Endothelial cell of umbilical vein (primary cell): ENCODE measurements at regions not wholly inside any gene's neighbourhood (a gene's known extent, or its start where the extent isn't known, plus 50 kb on each side); places are given as distances from the start of the nearest gene placed in this dataset.

Source experiments
- CTCF ChIP-seq, 2 donors: IDR thresholded peaks; 1 replicate in 1 of 2; 2 replicates in 1 of 2; pipeline ENCODE4 v1.5.1; 2011; ENCODE audit warnings: low read length in 2 of 2, mild to moderate bottlenecking in 2 of 2, moderate library complexity in 2 of 2, control low read depth in 1 of 2, inconsistent platforms in 1 of 2, low read depth in 1 of 2; ENCODE audit not compliant: insufficient read depth in 1 of 2; ENCODE audit errors: extremely low read depth in 1 of 2
- EZH2 ChIP-seq: IDR thresholded peaks from 2 replicates; pipeline ENCODE4 v1.6.1; 2012; ENCODE audit warnings: borderline replicate concordance, low read depth, mild to moderate bottlenecking, moderate library complexity, low read length, inconsistent platforms; ENCODE audit not compliant: severe bottlenecking
- FOS ChIP-seq: IDR thresholded peaks from 2 replicates; pipeline ENCODE4 v1.6.1; 2011; ENCODE audit warnings: mild to moderate bottlenecking, low read length, moderate library complexity, borderline replicate concordance; ENCODE audit not compliant: insufficient read depth
- POLR2A ChIP-seq: IDR thresholded peaks from 2 replicates; pipeline ENCODE4 v1.6.1; 2012; ENCODE audit warnings: low read depth, mild to moderate bottlenecking, control low read depth, low read length
- POLR2AphosphoS5 ChIP-seq: IDR thresholded peaks from 2 replicates; pipeline ENCODE4 v1.6.1; 2012; ENCODE audit warnings: low read depth, mild to moderate bottlenecking, control low read depth, low read length, moderate library complexity; ENCODE audit not compliant: insufficient read depth

GRCh38 chr6:140414966-140415620 lies 1040.6 kb upstream of the CITED2 start:
- TF ChIP-seq CTCF (IDR thresholded peaks at IDR 0.05; ENCODE audit: extremely low read depth in 1 of 2, insufficient read depth in 1 of 2, low read depth in 1 of 2, low read length in 2 of 2) (no peak), POLR2AphosphoS5 (no peak), FOS (no peak), POLR2A (no peak), EZH2 (no peak)
